ENCODE measurements at regions not wholly inside any gene's neighbourhood (a gene's known extent, or its start where the extent isn't known, plus 50 kb on each side); places are given as distances from the start of the nearest gene placed in this dataset.

DNA sequence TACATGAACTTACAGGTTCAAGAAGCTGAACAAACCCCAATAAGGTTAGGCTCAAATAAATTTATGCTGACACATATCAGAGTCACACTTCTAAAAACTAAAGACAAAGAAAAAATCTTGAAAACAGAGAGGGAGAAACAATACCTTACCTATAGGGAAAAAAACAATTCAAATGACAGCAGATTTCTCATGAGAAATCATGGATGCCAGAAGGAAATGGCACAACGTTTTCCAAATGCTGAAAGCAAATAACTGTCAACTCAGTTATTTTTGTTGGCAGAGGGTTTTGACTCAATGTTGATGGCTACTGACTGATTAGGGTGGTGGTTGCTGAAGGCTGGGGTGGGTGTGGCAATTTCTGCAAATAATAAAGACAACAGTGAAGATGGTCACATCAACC, 239.4 kb downstream of the ARHGAP12 start:
- H3K9me3 ChIP-seq, result peaks cover 13% of the 10 kb centered on the region
- TF ChIP-seq, protein P1, sequence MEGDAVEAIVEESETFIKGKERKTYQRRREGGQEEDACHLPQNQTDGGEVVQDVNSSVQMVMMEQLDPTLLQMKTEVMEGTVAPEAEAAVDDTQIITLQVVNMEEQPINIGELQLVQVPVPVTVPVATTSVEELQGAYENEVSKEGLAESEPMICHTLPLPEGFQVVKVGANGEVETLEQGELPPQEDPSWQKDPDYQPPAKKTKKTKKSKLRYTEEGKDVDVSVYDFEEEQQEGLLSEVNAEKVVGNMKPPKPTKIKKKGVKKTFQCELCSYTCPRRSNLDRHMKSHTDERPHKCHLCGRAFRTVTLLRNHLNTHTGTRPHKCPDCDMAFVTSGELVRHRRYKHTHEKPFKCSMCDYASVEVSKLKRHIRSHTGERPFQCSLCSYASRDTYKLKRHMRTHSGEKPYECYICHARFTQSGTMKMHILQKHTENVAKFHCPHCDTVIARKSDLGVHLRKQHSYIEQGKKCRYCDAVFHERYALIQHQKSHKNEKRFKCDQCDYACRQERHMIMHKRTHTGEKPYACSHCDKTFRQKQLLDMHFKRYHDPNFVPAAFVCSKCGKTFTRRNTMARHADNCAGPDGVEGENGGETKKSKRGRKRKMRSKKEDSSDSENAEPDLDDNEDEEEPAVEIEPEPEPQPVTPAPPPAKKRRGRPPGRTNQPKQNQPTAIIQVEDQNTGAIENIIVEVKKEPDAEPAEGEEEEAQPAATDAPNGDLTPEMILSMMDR (IDR thresholded peaks at IDR 0.05), result no peak
- no peaks in the 10 kb centered on the region for H3K36me3 ChIP-seq (ENCODE audit: low read depth)
- ATAC-seq (no peak), DNase-seq (no peak)
- no peaks in the 10 kb centered on the region for H3K4me1 ChIP-seq (ENCODE audit: low read depth)
- intact Hi-C loops (cut with DNase I, micrococcal nuclease), result no loop called here
- H3K4me3 ChIP-seq, result no peak overlapping the region

DNA sequence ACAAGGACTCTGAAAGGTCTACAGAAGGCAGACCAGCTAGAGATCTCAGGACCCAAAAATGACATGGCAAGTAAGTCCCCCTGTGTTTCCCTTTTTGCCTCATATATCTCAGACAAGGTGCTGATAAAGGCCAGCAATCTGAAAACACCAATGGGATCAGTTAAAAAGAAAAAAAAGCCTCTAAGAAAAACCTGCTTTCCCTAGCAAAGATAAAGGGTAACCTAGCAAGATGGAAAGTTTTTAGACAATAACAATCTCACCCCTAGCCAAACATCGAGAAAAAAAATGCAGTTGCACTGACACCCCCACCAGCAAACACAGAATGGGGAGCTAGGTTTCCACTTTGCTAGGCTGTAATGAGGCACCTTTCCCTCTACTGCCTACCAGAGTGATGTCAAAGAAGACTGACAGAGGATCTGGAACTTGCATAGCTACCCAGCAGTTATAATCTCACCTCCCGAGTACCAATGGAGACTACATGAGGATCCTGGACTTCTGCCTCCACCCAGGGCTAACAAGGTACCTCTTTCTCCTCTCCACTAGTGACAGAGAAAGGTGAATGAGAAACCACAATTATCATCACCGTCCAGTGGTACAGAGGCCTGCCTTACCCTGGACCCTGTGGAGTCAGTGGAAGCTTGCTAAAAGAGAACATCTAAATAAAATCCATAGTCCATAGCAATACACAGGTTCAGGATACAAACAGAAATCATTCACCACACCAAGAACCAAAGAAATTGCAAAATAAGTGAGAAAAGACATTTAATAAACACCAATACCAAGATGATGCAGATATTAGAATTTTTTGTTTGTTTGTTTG, 240.8 kb downstream of the ARHGAP12 start:
- TF ChIP-seq, protein P1 (IDR thresholded peaks at IDR 0.05), result no peak
- DNase-seq, result no peak
- peaks cover 25% of the 10 kb centered on the region for H3K9me3 ChIP-seq
- ATAC-seq, result no peak
- no peaks in the 10 kb centered on the region for H3K36me3 ChIP-seq (ENCODE audit: low read depth)
- intact Hi-C loops (cut with DNase I, micrococcal nuclease), result no loop called here
- no peaks in the 10 kb centered on the region for H3K4me1 ChIP-seq (ENCODE audit: low read depth)
- H3K4me3 ChIP-seq, result no peak overlapping the region

- Histone ChIP-seq H3K4me1 (ENCODE audit: low read depth) (no peaks in the 10 kb centered on the region), H3K9me3 (peaks cover 31% of the 10 kb centered on the region), H3K4me3 (no peak overlapping the region), H3K36me3 (ENCODE audit: low read depth) (no peaks in the 10 kb centered on the region)
- no peak for DNase-seq
- ATAC-seq, result no peak
- TF ChIP-seq, protein P1 (IDR thresholded peaks at IDR 0.05), result no peak
- intact Hi-C loops (cut with DNase I, micrococcal nuclease), result no loop called here
These were observed 242.0 kb downstream of the ARHGAP12 start for GRCh38 chr10:31686599-31686998.

DNA sequence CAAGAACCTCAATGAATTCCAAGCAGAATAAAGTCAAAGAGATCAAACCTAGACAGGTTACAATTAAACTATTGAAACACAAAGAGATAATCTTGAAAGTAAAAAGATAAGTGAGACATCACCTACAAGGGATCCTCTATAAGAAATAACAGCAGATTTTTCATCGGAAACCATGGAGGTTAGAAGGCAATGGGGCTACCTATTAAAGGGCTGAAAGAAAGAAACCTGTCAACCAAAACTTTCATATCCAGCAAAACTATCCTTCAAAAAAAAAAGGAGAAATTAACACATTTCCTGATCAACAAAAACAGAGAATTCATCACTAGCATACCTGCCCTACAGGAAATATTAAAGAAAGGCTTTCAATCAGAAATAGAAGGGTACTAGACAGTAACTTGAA, 244.9 kb downstream of the ARHGAP12 start:
- ATAC-seq (no peak), DNase-seq (no peak)
- Histone ChIP-seq H3K4me3 (no peak overlapping the region), H3K9me3 (peaks cover 25% of the 10 kb centered on the region), H3K4me1 (ENCODE audit: low read depth) (no peaks in the 10 kb centered on the region), H3K36me3 (ENCODE audit: low read depth) (no peaks in the 10 kb centered on the region)
- intact Hi-C loops (cut with DNase I, micrococcal nuclease), result no loop called here
- TF ChIP-seq, protein P1 (IDR thresholded peaks at IDR 0.05), result no peak

- no peak for ATAC-seq
These were observed 248.7 kb downstream of the ARHGAP12 start for GRCh38 chr10:31679936-31680335.

More at GRCh38 chr10:31679936-31680335, 248.7 kb downstream of the ARHGAP12 start:
- TF ChIP-seq, protein P1 (IDR thresholded peaks at IDR 0.05), result no peak
- no peak overlapping the region for H3K4me3 ChIP-seq
- DNase-seq, result no peak
- H3K36me3 ChIP-seq (ENCODE audit: low read depth), result no peaks in the 10 kb centered on the region
- peaks cover 30% of the 10 kb centered on the region for H3K9me3 ChIP-seq
- H3K4me1 ChIP-seq (ENCODE audit: low read depth), result no peaks in the 10 kb centered on the region
- intact Hi-C loops (cut with DNase I, micrococcal nuclease), result no loop called here

Measured in mucosa of descending colon (tissue), 3 donors.